ENCODE measurements at regions not wholly inside any gene's neighbourhood (a gene's known extent, or its start where the extent isn't known, plus 50 kb on each side); places are given as distances from the start of the nearest gene placed in this dataset.

DNA sequence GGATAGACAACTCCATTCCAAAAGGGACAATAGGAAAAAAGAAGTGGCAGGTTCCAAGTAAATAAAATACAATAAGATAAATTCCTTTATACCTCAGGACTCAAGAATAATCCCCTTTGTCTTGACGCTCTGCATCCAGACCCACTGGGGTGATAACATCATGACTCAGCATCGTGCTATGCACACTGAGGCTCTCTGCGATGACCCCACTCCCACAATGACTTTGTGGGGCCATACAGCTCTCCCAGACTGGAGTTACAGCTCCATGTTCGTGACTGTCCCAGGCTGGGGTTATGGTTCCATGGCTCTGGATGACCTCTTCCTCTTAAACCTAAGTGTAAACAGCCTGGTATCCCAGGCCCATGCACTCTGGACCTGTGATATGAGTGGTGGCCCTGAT lies 254.5 kb upstream of the ADGRL3 start:
- TF ChIP-seq, protein P1, sequence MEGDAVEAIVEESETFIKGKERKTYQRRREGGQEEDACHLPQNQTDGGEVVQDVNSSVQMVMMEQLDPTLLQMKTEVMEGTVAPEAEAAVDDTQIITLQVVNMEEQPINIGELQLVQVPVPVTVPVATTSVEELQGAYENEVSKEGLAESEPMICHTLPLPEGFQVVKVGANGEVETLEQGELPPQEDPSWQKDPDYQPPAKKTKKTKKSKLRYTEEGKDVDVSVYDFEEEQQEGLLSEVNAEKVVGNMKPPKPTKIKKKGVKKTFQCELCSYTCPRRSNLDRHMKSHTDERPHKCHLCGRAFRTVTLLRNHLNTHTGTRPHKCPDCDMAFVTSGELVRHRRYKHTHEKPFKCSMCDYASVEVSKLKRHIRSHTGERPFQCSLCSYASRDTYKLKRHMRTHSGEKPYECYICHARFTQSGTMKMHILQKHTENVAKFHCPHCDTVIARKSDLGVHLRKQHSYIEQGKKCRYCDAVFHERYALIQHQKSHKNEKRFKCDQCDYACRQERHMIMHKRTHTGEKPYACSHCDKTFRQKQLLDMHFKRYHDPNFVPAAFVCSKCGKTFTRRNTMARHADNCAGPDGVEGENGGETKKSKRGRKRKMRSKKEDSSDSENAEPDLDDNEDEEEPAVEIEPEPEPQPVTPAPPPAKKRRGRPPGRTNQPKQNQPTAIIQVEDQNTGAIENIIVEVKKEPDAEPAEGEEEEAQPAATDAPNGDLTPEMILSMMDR (conservative IDR thresholded peaks at IDR 0.05), result no peak
- no peak overlapping the region for H3K27ac ChIP-seq

DNA sequence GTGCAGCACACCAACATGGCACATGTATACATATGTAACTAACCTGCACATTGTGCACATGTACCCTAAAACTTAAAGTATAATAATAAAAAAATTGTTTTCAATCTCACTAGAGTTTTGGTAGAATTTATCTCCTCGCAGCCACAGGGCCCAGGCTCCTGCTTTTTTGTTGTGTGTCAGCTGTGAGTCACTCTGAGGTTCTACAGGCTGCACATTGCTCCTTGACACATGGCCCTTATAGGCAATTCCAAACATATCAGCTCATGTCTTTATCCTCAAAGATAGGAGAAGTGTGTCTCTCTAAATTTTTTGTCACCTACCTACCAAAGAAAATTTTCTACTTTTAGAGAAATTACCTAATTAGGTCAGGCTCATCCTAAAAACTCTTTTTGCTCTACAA lies 252.1 kb upstream of the ADGRL3 start:
- TF ChIP-seq, protein P1 (conservative IDR thresholded peaks at IDR 0.05), result no peak
- H3K27ac ChIP-seq, result no peak overlapping the region

DNA sequence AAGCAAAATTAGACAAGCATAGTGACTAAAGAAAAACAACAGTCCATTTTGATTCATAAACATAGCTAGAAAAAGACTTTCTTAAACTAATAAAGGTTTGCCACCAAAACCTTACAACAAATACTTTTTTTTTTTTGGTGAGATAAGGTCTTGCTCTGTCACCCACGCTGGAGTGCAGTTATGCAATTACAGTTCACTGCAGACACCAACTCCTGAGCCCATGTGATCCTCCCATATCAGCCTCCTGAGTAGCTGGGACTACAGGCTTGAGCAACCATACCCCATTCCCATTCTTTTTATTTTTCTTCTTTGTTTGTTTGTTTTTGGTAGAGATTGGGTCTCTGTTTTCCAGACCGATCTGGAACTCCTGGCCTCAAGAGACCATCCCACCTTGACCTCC lies 247.2 kb upstream of the ADGRL3 start:
- TF ChIP-seq, protein P1 (conservative IDR thresholded peaks at IDR 0.05), result no peak

DNA sequence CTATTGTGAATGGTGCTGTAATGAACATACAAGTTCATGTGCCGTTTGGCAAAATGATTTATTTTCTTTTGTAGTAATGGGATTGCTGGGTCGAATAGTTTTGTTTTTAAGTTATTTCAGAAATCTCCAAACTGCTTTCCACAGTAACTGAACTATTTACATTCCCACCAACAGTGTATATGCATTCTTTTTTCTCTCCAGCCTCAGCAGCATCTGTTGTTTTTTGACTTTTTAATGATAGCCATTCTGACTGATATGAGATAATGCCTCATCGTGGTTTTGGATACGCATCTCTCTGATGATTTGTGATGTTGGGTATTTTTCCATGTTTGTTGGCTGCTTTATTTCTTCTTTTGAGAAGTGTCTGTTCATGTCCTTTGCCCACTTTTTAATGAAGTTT lies 246.3 kb upstream of the ADGRL3 start:
- no peak overlapping the region for H3K27ac ChIP-seq
- TF ChIP-seq, protein P1 (conservative IDR thresholded peaks at IDR 0.05), result no peak

More for the DNA sequence above, 247.2 kb upstream of the ADGRL3 start:
- H3K27ac ChIP-seq, result no peak overlapping the region

DNA sequence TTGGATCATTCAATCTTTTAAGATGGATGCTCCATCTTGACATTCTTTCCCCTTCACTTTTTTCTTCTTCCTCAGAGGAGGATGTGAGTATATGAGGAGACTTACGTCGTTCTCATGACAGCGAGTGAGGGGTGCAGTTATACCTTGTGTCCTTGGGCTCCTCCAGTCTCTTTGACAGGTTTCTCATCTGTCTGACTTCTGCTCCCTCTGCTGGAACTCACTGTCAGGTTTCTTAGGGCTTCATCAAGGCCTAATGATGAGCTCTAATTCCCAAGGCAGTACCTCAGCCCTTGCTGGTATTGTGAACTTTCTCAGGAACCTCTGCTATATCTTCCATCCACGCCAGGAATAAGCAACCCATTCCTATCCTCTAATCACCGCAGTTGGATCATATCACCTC lies 237.8 kb upstream of the ADGRL3 start:
- TF ChIP-seq, protein P1 (conservative IDR thresholded peaks at IDR 0.05), result peak; percentile 64
- no peak overlapping the region for H3K27ac ChIP-seq

DNA sequence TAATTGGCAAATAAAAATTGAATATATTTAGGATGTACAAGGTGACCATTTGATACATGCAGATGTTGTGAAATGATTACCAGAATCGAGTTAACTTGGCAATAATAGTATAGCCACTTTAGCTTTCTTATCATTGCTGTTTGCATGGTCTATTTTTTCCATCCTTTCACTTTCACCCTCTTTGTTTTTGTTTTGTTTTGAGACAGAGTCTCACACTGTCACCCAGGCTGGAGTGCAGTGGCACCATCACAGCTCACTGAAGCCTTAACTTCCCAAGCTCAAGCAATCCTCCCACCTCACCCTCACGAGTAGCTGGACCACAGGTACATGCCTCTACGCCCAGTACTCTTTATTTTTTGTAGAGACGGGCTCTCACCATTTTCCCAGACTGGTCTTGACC lies 218.6 kb upstream of the ADGRL3 start:
- TF ChIP-seq, protein P1 (conservative IDR thresholded peaks at IDR 0.05), result no peak
- H3K27ac ChIP-seq, result no peak overlapping the region

DNA sequence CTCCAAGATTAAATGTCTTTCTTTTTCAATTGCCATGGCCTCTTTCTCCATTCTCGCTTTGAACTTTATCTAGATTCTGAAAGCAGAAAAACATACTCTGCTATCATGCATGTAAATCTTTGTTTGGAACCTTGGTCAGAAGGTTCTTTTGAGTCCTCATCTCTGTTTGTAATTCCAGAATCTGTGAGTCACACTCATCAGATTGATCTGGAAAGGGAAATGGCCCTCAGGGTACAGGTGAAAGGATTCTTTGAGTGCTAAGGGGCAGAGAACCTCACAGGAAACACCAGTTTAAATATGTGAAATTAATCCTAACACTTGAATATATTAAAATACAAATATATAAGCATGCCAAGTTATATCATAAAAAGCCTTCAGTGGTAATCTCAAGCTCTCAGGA lies 211.0 kb upstream of the ADGRL3 start:
- no peak overlapping the region for H3K27ac ChIP-seq
- TF ChIP-seq, protein P1 (conservative IDR thresholded peaks at IDR 0.05), result no peak

DNA sequence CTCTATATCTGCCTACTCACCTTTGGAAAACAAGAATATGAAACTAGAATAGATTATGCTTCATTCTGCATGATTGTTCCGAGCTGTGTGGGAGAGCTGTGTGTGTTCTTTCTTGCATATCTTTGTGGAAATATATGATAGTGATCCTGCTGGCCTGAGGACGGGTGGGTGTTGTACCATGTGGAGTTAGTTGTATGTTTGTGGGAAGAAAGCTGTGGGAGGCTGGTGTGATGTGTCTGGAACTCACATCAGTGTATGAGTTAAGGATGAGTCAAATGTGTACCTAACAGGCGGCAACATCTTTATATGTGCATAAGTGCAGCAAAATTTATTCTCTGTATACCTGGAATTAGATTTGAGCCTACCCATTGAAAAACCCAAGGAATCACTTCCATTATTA lies 208.1 kb upstream of the ADGRL3 start:
- no peak overlapping the region for H3K27ac ChIP-seq

More for the DNA sequence above, 208.1 kb upstream of the ADGRL3 start:
- TF ChIP-seq, protein P1 (conservative IDR thresholded peaks at IDR 0.05), result no peak
